GM18502 (cell line): ENCODE measurements at regions not wholly inside any gene's neighbourhood (a gene's known extent, or its start where the extent isn't known, plus 50 kb on each side); places are given as distances from the start of the nearest gene placed in this dataset.
"Not testable (repeated sequence)": the region's sequence is repeated elsewhere in the genome, so short reads cannot be mapped to it uniquely, and the experiment has no call there.

Experiments
- ATAC-seq: cut with Tn5 transposase; IDR thresholded peaks from one replicate; pipeline ENCODE4 v1.9.1; 2021; ENCODE audit warnings: mild to moderate bottlenecking; ENCODE audit not compliant: unreplicated experiment, poor library complexity

- no peak for ATAC-seq
Observed at GRCh38 chr13:80189889-80190597, 150.9 kb downstream of the SPRY2 start.

- ATAC-seq = no peak
Observed at GRCh38 chr13:80180740-80181355, 160.1 kb downstream of the SPRY2 start.

- no peak for ATAC-seq
Observed at GRCh38 chr13:80177327-80177726, 163.6 kb downstream of the SPRY2 start.

DNA sequence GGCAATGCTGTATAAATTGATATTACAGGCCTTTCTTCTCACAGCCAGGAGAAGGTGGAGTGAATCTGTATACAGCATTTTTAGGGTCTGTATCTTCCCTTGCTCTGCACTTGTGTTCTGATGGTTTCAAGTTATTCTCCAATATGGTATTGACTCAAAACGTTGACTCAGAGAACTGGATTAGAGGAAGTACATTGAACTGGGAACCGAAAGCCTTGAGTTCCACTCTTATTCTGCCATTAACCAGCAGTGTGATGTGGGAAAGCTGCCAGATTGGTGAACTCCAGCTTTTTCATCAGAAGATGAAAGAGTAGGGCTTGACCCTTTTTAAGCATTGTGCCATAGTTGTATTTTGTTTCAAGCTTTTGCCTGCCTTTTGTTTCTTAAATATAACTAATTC is 167.7 kb downstream of the SPRY2 start:
- ATAC-seq = no peak

DNA sequence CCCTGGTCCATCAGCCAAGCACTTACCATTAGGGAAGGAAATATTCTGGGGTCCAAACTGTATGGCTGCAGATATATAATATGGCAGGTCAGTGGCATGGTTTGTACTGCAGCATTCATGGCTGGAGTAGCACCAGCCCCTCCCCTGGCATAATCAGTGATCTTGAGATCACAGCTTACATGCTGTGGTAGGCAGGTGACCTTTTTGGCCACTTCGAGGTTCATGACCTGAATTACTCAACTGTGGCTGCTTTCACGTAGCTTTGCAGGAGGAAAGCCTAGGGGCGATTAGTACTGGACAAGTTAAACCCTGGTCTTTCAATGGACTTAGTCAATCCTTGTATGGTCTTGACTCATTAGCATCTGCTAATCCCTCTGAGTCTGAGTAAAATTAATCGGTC is 169.8 kb downstream of the SPRY2 start:
- ATAC-seq = no peak

- no peak for ATAC-seq
Observed at GRCh38 chr13:80168089-80168850, 172.7 kb downstream of the SPRY2 start.

DNA sequence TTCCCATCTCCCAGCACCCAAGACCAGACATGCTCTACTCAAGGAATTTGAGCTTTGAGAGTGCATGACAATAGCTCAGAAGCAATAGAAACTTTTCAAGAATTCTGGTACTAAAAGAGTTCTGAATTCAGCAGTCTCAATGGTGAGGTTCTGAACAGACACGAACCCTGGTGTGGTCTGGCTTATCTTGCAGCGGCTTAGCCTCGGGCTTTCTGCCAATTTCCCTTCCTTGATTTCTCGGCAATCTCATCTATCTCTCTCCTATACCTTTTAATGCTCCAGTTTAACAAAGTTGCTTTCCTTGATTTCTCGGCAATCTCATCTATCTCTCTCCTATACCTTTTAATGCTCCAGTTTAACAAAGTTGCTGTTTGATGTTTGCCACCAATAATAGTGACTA is 174.6 kb downstream of the SPRY2 start:
- no peak for ATAC-seq

GRCh38 chr13:80164462-80164861 is 176.5 kb downstream of the SPRY2 start:
- no peak for ATAC-seq

- no peak for ATAC-seq
Observed at GRCh38 chr13:80161896-80162295, 179.0 kb downstream of the SPRY2 start.

GRCh38 chr13:80161219-80161618 is 179.7 kb downstream of the SPRY2 start:
- no peak for ATAC-seq

DNA sequence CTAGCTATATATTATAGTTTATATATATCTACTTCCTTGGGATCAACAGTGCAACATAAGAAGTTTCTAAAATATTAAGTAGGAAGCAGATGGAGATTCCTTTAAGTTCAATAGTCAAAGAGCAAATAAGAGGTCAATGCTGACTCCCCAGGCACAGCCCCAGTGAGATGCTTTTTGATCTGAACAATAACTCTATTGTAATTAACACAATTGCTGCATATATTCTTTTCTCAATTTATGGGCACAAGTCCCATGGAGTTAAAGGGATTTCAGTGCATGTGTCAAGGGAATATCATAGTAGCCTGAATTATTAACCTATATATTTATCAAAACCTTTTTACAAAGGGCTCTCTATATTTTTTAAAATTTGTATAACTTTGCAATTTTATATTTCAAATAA is 180.8 kb downstream of the SPRY2 start:
- no peak for ATAC-seq

DNA sequence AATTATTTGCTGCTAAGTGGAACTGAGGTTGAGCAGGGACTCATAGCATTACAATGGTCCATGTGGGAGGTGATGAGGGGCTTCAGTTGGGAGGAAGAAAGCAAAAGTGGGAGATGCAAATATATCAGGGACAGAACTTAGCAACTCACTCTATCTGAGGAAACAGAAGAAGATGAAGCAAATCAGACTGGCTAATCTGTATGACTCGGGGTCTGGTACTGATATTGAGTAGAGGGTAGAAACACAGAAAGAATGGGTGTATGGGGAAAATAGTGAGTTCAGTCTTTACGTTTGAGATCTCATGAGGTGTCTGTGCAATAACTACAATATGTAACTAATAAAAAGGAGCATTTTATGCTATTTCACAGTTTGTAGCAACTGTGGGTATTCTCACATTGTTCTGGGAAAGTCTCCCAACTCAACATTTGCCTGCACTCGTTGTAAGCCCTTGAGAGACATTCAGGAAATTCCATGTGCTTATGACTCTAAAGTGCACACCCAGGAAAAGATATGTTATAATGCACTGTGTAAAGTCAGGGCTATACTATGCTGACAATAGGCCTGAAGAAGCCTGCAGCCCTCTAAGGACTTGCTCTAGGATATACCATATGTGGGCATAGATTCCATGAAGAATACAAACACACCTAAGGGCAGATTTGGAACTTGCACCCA is 183.5 kb downstream of the SPRY2 start:
- ATAC-seq = no peak

DNA sequence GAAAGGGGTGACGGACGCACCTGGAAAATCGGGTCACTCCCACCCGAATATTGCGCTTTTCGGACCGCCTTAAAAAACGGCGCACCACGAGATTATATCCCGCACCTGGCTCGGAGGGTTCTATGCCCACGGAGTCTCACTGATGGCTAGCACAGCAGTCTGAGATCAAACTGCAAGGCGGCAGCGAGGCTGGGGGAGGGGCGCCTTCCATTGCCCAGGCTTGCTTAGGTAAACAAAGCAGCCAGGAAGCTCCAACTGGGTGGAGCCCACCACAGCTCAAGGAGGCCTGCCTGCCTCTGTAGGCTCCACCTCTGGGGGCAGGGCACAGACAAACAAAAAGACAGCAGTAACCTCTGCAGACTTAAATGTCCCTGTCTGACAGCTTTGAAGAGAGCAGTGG is 188.8 kb downstream of the SPRY2 start:
- ATAC-seq = not testable (repeated sequence)

DNA sequence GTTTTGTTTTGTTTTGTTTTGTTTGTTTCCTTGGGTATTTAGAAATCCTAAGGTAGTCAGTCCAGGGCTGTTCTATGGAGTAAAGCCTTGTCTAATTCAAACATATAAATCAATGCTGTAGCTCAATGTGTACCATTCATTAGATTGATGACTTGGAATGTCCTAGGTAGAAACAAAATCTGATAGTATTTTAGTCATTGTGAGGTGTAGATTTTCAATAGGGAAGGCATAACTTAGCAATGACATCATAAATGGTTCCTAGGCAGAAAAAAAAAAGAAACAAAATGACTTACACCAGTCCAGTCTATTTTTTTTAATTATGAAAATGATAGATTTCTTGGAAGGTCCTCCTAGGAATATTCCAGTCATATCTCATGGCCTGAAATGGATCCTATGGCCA is 189.9 kb downstream of the SPRY2 start:
- no peak for ATAC-seq

- ATAC-seq = no peak
Observed at GRCh38 chr13:80149736-80150135, 191.2 kb downstream of the SPRY2 start.

DNA sequence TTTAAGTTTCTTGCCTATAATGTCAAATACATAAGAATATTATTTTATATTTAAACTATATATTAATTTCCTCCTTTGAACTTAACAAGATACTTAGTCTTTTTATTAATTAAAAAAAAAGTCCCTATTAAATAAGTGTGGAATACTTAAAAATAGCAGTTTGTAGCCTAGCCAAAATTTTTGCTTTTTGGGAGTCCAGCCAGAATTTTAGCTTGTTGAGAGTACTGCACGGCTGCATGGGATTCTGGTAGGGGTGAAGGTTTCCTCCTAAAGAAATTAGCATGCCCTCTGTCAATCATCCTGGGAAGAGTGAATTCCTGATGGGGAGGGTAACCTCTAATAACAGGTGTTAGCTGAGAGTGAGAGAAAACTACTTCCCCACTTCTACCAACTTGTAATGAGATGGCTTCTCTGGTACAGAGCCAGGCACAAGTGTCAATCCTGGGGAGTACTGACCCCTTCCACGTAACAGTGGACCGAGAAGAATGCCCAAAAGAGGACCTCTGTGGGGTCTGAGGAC is 195.7 kb downstream of the SPRY2 start:
- ATAC-seq = no peak

DNA sequence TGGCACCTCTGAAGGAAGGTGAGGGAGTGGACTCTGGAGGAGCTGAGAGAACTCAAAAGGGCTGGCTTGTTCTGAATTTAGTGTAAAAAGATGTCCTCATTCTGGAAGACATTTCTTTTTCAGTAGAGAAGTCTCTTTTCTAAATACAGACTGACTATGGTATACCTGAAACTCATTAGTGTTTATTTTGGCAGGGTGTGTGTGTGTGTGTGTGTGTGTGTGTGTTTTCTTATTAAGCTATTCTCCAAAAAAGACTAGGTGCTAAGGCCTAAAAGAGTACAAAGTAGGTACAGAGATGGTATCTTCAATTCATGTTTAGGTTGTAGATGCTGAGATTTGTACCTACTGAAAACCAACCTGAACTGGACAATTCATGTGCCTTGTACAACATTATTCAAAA is 196.4 kb downstream of the SPRY2 start:
- no peak for ATAC-seq

GRCh38 chr13:80141123-80141849 is 199.6 kb downstream of the SPRY2 start:
- ATAC-seq = no peak

DNA sequence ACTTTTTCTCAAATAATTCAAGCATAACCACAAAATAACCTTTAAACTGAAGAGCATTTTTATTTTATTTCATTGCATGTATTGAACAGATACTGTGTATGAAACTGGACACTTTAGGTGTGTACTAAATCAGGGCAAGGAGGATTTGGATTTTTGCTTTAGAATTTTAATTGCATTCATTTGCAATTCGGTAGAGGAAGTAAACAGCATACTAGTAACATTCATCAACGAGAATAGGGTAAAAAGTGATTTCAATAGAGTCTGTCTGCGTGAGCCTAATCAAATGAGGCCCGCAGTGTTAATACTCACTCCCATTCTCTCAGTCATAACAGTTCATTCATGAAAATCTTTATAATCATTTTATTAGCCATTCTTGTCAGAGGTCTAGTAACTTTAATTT is 200.2 kb downstream of the SPRY2 start:
- no peak for ATAC-seq

DNA sequence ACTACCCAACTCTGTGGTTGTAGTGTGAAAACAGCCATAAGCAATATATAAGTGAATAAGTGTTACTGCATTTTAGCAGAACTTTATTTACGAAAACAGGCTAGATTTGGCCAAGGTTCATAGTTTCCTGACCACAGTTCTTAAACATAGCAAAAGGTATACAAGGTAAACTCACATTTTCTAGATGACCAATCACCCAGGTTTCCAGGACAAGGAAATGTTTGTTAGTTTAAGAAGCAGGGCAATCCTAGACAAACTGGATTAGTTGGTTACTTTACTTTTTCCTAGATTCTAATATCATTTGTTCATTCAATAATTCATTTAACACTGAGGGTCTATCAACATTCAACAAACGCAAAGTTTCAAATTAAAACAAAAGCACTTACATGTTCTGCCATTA is 201.7 kb downstream of the SPRY2 start:
- no peak for ATAC-seq
